Right cardiac atrium (tissue), 5 donors: ENCODE measurements at regions not wholly inside any gene's neighbourhood (a gene's known extent, or its start where the extent isn't known, plus 50 kb on each side); places are given as distances from the start of the nearest gene placed in this dataset.

Source experiments
- ATAC-seq, 2 donors: fragments of 200-7000 bp; cut with Tn5 transposase; one replicate each; pipeline versions ENCODE4 v1.8.0 to v1.9.1; 2020; ENCODE audit warnings: moderate library complexity in 2 of 2, mild to moderate bottlenecking in 1 of 2
- DNase-seq, 3 donors: peaks; one replicate each; pipeline ENCODE4 v3.0.0-alpha.2; 2020
- H3K27ac ChIP-seq: one replicate; pipeline ENCODE4 v1.5.1; 2013; ENCODE audit warnings: mild to moderate bottlenecking, low read length, control low read depth, moderate library complexity
- H3K27me3 ChIP-seq: one replicate; pipeline ENCODE4 v1.6.1; 2013; ENCODE audit not compliant: control insufficient read depth, insufficient read depth
- H3K4me1 ChIP-seq: one replicate; pipeline ENCODE4 v1.6.1; 2013; ENCODE audit warnings: low read length; ENCODE audit not compliant: control insufficient read depth, insufficient read depth
- H3K4me3 ChIP-seq: one replicate; pipeline ENCODE4 v1.5.1; 2013; ENCODE audit warnings: low read length, control low read depth
- H3K9me3 ChIP-seq: one replicate; pipeline ENCODE4 v1.6.1; 2013; ENCODE audit warnings: low read length; ENCODE audit not compliant: control insufficient read depth
- WGBS: extraction: QIAGEN DNeasy Blood & Tissue Kit; methylation state at CpG from one replicate; pipeline ENCODE4 v1.1.7; 2013; 5-methylcytosine and 5-hydroxymethylcytosine counted together
- intact Hi-C, 4 donors: fragments of 100-400 bp; cut with DNase I; formaldehyde crosslinking; loops; one replicate each; pipeline versions ENCODE4 v1.11.0 to v1.14.0; 2022 to 2023
- donor health status: healthy with polysubstance abuse.
- donor health status: DM: no; HTN: yes; CAD: no.
- donor health status: DM: no; HTN: no; CAD: no.
- donor health status: DM: no; HTN: yes; CAD: no; lungs with severe emphysema.
- donor health status: DM: yes; HTN: yes; CAD: no.

GRCh38 chr17:77489893-77490255, 349.1 kb downstream of the SEC14L1 start:
- H3K4me3 ChIP-seq: no peak overlapping the region
- H3K9me3 ChIP-seq: no peaks in the 10 kb centered on the region
- no peaks in the 10 kb centered on the region for H3K27me3 ChIP-seq
- DNase-seq (peak; percentile 89 to 96 (median 95)), ATAC-seq (peak; percentile 89 to 92)
- peaks cover 8% of the 10 kb centered on the region for H3K4me1 ChIP-seq
- H3K27ac ChIP-seq: no peak overlapping the region
- WGBS: 18% methylated on average over 11 of the region's 11 CpGs
- intact Hi-C loops: loop anchor here in 2 of 4 donors (5.0 to 10.0 kb wide), 2 partner anchors 55 to 63 kb away; no protein-coding TSS in a partner anchor

GRCh38 chr17:77490361-77491183, 349.8 kb downstream of the SEC14L1 start:
- WGBS: 81% methylated on average over 27 of the region's 27 CpGs
- Histone ChIP-seq H3K4me1 (peaks cover 8% of the 10 kb centered on the region), H3K27me3 (no peaks in the 10 kb centered on the region), H3K27ac (no peak overlapping the region), H3K4me3 (no peak overlapping the region), H3K9me3 (no peaks in the 10 kb centered on the region)
- ATAC-seq (peak; percentile 1 to 4), DNase-seq (peak in 2 of 3 donors; percentile 57 to 61)
- intact Hi-C loops: loop anchor here in 2 of 4 donors (5.0 to 10.0 kb wide), 2 partner anchors 56 to 63 kb away; no protein-coding TSS in a partner anchor

GRCh38 chr17:77491921-77492445, 351.2 kb downstream of the SEC14L1 start:
- Histone ChIP-seq H3K27me3 (no peaks in the 10 kb centered on the region), H3K4me1 (peaks cover 8% of the 10 kb centered on the region), H3K9me3 (no peaks in the 10 kb centered on the region), H3K27ac (no peak overlapping the region), H3K4me3 (no peak overlapping the region)
- intact Hi-C loops: loop anchor here in 2 of 4 donors (5.0 to 10.0 kb wide), 2 partner anchors 57 to 65 kb away; no protein-coding TSS in a partner anchor
- 83% methylated on average over 16 of the region's 16 CpGs for WGBS
- DNase-seq (no peak), ATAC-seq (no peak)

- Histone ChIP-seq H3K27ac (no peak overlapping the region), H3K27me3 (no peaks in the 10 kb centered on the region), H3K4me3 (no peak overlapping the region), H3K4me1 (peaks cover 8% of the 10 kb centered on the region), H3K9me3 (no peaks in the 10 kb centered on the region)
- ATAC-seq: no peak
- DNase-seq: peak in 1 of 3 donors; percentile 15
- intact Hi-C loops: loop anchor here in 2 of 4 donors (5.0 to 10.0 kb wide), 2 partner anchors 58 to 65 kb away; no protein-coding TSS in a partner anchor
- 89% methylated on average over 23 of the region's 23 CpGs for WGBS
Observed at GRCh38 chr17:77492446-77493237, 351.9 kb downstream of the SEC14L1 start.

- WGBS: 79% methylated on average over 11 of the region's 11 CpGs
- H3K27ac ChIP-seq: no peak overlapping the region
- no peak for ATAC-seq
- no peaks in the 10 kb centered on the region for H3K27me3 ChIP-seq
- peak in 1 of 3 donors; percentile 45 for DNase-seq
- H3K9me3 ChIP-seq: no peaks in the 10 kb centered on the region
- H3K4me3 ChIP-seq: no peak overlapping the region
- intact Hi-C loops: loop anchor here in 2 of 4 donors (5.0 to 10.0 kb wide), 2 partner anchors 59 to 66 kb away; no protein-coding TSS in a partner anchor
- H3K4me1 ChIP-seq: peaks cover 8% of the 10 kb centered on the region
Observed at GRCh38 chr17:77493238-77493820, 352.6 kb downstream of the SEC14L1 start.

- WGBS: 78% methylated on average over 9 of the region's 9 CpGs
- H3K9me3 ChIP-seq: no peaks in the 10 kb centered on the region
- DNase-seq (peak in 1 of 3 donors; percentile 39), ATAC-seq (no peak)
- intact Hi-C loops: loop anchor here in 3 of 4 donors (2.0 to 10.0 kb wide), 4 partner anchors 59 to 163 kb away; no protein-coding TSS in a partner anchor
- H3K27me3 ChIP-seq: no peaks in the 10 kb centered on the region
- no peak overlapping the region for H3K27ac ChIP-seq
- H3K4me3 ChIP-seq: no peak overlapping the region
- peaks cover 8% of the 10 kb centered on the region for H3K4me1 ChIP-seq
Observed at GRCh38 chr17:77493901-77494663, 353.3 kb downstream of the SEC14L1 start.

GRCh38 chr17:77494664-77495435, 354.1 kb downstream of the SEC14L1 start:
- peak; percentile 46 to 62 for ATAC-seq
- 28% methylated on average over 18 of the region's 18 CpGs for WGBS

GRCh38 chr17:77495575-77495974, 354.8 kb downstream of the SEC14L1 start:
- ATAC-seq (no peak), DNase-seq (peak in 1 of 3 donors; percentile 43)
- intact Hi-C loops: loop anchor here (1.0 to 10.0 kb wide), 5 partner anchors 61 to 165 kb away; no protein-coding TSS in a partner anchor
- no peaks in the 10 kb centered on the region for H3K27me3 ChIP-seq
- 91% methylated on average over 11 of the region's 11 CpGs for WGBS
- no peaks in the 10 kb centered on the region for H3K4me1 ChIP-seq
- no peak overlapping the region for H3K27ac ChIP-seq
- no peaks in the 10 kb centered on the region for H3K9me3 ChIP-seq
- no peak overlapping the region for H3K4me3 ChIP-seq

More at GRCh38 chr17:77494664-77495435, 354.1 kb downstream of the SEC14L1 start:
- peak; percentile 70 to 92 (median 90) for DNase-seq
- intact Hi-C loops: loop anchor here (1.0 to 10.0 kb wide), 6 partner anchors 60 to 164 kb away; no protein-coding TSS in a partner anchor
- Histone ChIP-seq H3K9me3 (no peaks in the 10 kb centered on the region), H3K4me3 (no peak overlapping the region), H3K4me1 (peaks cover 5% of the 10 kb centered on the region), H3K27ac (no peak overlapping the region), H3K27me3 (no peaks in the 10 kb centered on the region)

- intact Hi-C loops: loop anchor here in 2 of 4 donors (5.0 to 10.0 kb wide), 2 partner anchors 62 to 64 kb away; no protein-coding TSS in a partner anchor
- ATAC-seq (no peak), DNase-seq (no peak)
- H3K9me3 ChIP-seq: no peaks in the 10 kb centered on the region
- 94% methylated on average over 12 of the region's 12 CpGs for WGBS
- no peaks in the 10 kb centered on the region for H3K4me1 ChIP-seq
- no peak overlapping the region for H3K27ac ChIP-seq
- no peaks in the 10 kb centered on the region for H3K27me3 ChIP-seq
- no peak overlapping the region for H3K4me3 ChIP-seq
Observed at GRCh38 chr17:77496401-77496801, 355.6 kb downstream of the SEC14L1 start.
